ENCODE measurements at regions not wholly inside any gene's neighbourhood (a gene's known extent, or its start where the extent isn't known, plus 50 kb on each side); places are given as distances from the start of the nearest gene placed in this dataset.

DNA sequence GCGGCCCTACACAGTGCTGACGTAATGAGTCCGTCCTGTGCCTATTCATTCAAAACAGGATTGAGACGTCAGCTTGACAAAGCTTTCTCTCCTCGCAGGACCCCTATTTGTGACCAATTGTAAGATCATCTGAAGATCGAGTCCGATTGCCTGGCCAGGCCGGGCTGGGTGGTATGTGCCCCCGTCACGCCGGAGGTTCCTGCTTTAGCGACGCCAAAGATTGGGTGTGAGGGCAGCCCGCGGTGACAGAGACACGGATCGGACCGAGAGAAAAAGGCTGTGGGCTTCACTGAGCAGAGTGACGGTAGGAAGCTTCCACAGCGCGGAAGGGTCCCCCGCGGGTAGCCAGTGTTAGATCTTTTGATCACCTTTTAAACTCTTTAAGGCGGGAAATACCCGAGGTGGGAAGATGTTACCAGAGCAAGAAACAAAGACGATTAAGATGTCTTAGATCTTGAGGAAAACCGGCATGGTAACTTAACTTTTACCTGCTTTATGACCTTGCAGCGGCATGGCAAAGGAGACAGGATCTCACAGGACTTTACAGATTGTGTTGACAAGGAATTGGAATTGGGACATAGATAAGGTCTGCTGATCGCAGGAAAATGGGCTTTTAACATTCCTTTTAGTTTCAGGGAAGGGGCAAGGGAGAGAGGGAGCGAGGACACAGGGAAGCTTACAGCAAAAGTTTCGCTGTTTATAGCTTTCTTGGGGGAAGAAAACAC, 220.0 kb downstream of the METTL4 start:
- Histone ChIP-seq H3K4me3 (ENCODE audit: insufficient read depth, low read depth, low read length) (no peak overlapping the region), H4K20me1 (ENCODE audit: insufficient read depth, low read length) (no peaks in the 10 kb centered on the region), H3K4me1 (ENCODE audit: insufficient read depth, low read length) (no peaks in the 10 kb centered on the region), H3K9me3 (ENCODE audit: insufficient read depth, low read depth, low read length) (no peaks in the 10 kb centered on the region), H3K27me3 (ENCODE audit: insufficient read depth, low read length) (no peaks in the 10 kb centered on the region), H3K9ac (ENCODE audit: low read length) (no peak overlapping the region), H3K79me2 (ENCODE audit: insufficient read depth, low read length) (no peaks in the 10 kb centered on the region), H3K4me2 (ENCODE audit: low read length) (peak overlapping the region; percentile 24), H3K27ac (ENCODE audit: low read depth, low read length) (no peak overlapping the region), H3K36me3 (ENCODE audit: insufficient read depth, low read length) (no peaks in the 10 kb centered on the region), H2AFZ (ENCODE audit: low read depth, low read length) (no peak overlapping the region)
- Mint-ChIP-seq H3K36me3 (ENCODE audit: low read depth, unreplicated experiment) (no peaks in the 10 kb centered on the region), H3K4me1 (ENCODE audit: low read depth, unreplicated experiment) (no peaks in the 10 kb centered on the region), H3K27ac (ENCODE audit: unreplicated experiment) (no peak overlapping the region), H3K27me3 (ENCODE audit: low read depth, unreplicated experiment) (no peaks in the 10 kb centered on the region), H3K9me3 (ENCODE audit: unreplicated experiment) (peaks cover 6% of the 10 kb centered on the region), H3K4me3 (ENCODE audit: unreplicated experiment) (no peak overlapping the region)
- FAIRE-seq (no peak), DNase-seq (ENCODE audit: low read depth) (no peak)
- TF ChIP-seq, protein P1, sequence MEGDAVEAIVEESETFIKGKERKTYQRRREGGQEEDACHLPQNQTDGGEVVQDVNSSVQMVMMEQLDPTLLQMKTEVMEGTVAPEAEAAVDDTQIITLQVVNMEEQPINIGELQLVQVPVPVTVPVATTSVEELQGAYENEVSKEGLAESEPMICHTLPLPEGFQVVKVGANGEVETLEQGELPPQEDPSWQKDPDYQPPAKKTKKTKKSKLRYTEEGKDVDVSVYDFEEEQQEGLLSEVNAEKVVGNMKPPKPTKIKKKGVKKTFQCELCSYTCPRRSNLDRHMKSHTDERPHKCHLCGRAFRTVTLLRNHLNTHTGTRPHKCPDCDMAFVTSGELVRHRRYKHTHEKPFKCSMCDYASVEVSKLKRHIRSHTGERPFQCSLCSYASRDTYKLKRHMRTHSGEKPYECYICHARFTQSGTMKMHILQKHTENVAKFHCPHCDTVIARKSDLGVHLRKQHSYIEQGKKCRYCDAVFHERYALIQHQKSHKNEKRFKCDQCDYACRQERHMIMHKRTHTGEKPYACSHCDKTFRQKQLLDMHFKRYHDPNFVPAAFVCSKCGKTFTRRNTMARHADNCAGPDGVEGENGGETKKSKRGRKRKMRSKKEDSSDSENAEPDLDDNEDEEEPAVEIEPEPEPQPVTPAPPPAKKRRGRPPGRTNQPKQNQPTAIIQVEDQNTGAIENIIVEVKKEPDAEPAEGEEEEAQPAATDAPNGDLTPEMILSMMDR (IDR thresholded peaks at IDR 0.05; ENCODE audit: insufficient read depth, low read depth, low read length) = no peak
- TF ChIP-seq EZH2 (IDR thresholded peaks at IDR 0.05; ENCODE audit: insufficient read depth, low read length) = no peak

DNA sequence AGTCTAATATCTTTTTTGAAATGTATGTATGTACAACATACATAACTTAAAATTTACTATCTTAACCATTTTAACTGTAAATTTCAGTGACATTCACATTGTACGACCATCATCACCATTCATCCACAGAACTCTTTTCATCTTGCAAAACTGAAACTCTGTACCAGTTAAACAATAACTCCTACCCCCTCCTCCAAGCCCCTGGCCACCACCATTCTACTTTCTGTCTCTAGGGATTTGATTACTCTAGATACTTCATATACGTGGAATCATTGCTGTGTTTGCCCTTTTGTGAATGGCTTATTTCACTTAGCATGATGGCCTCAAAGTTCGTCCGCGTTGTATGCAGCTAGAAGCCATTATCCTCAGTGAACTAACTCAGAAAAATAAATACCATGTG, 217.0 kb downstream of the METTL4 start:
- FAIRE-seq (no peak), DNase-seq (ENCODE audit: low read depth) (no peak)
- no peaks in the 10 kb centered on the region for H3K9me3 ChIP-seq (ENCODE audit: insufficient read depth, low read depth, low read length)
- H4K20me1 ChIP-seq (ENCODE audit: insufficient read depth, low read length) = no peaks in the 10 kb centered on the region
- H3K27ac Mint-ChIP-seq (ENCODE audit: unreplicated experiment) = no peak overlapping the region
- peaks cover 3% of the 10 kb centered on the region for H3K4me1 Mint-ChIP-seq (ENCODE audit: low read depth, unreplicated experiment)
- H3K4me3 ChIP-seq (ENCODE audit: insufficient read depth, low read depth, low read length) = no peak overlapping the region
- H3K36me3 Mint-ChIP-seq (ENCODE audit: low read depth, unreplicated experiment) = no peaks in the 10 kb centered on the region
- no peaks in the 10 kb centered on the region for H3K27me3 Mint-ChIP-seq (ENCODE audit: low read depth, unreplicated experiment)
- H3K9ac ChIP-seq (ENCODE audit: low read length) = no peak overlapping the region
- H3K4me2 ChIP-seq (ENCODE audit: low read length) = no peak overlapping the region
- no peaks in the 10 kb centered on the region for H3K36me3 ChIP-seq (ENCODE audit: insufficient read depth, low read length)
- no peak overlapping the region for H3K4me3 Mint-ChIP-seq (ENCODE audit: unreplicated experiment)
- H3K27ac ChIP-seq (ENCODE audit: low read depth, low read length) = no peak overlapping the region
- no peaks in the 10 kb centered on the region for H3K4me1 ChIP-seq (ENCODE audit: insufficient read depth, low read length)
- H3K27me3 ChIP-seq (ENCODE audit: insufficient read depth, low read length) = no peaks in the 10 kb centered on the region
- H3K9me3 Mint-ChIP-seq (ENCODE audit: unreplicated experiment) = peaks cover 6% of the 10 kb centered on the region
- H3K79me2 ChIP-seq (ENCODE audit: insufficient read depth, low read length) = no peaks in the 10 kb centered on the region
- TF ChIP-seq, protein P1 (IDR thresholded peaks at IDR 0.05; ENCODE audit: insufficient read depth, low read depth, low read length) = no peak
- no peak for TF ChIP-seq EZH2 (IDR thresholded peaks at IDR 0.05; ENCODE audit: insufficient read depth, low read length)
- H2AFZ ChIP-seq (ENCODE audit: low read depth, low read length) = no peak overlapping the region

DNA sequence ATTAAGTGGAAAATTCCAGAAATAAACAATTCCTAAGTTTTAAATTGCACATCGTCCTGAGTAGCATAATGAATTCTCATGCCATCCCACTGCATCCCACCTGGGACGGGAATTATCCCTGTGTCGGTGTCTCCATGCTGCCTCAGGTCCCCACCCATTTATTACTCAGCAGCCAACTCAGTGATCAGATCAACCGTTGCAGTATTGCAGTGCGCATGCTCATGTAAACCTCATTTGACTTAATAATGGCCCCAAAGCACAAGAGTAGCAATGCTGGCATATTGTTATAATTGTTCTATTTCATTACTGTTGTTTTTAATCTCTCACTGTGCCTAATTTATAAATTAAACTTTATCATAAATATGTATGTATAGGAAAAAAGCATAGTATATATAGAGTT, 214.4 kb downstream of the METTL4 start:
- no peaks in the 10 kb centered on the region for H4K20me1 ChIP-seq (ENCODE audit: insufficient read depth, low read length)
- Mint-ChIP-seq H3K36me3 (ENCODE audit: low read depth, unreplicated experiment) (no peaks in the 10 kb centered on the region), H3K4me1 (ENCODE audit: low read depth, unreplicated experiment) (peaks cover 3% of the 10 kb centered on the region), H3K4me3 (ENCODE audit: unreplicated experiment) (no peak overlapping the region), H3K27ac (ENCODE audit: unreplicated experiment) (peak overlapping the region; percentile 68), H3K27me3 (ENCODE audit: low read depth, unreplicated experiment) (no peaks in the 10 kb centered on the region), H3K9me3 (ENCODE audit: unreplicated experiment) (no peaks in the 10 kb centered on the region)
- FAIRE-seq (no peak), DNase-seq (ENCODE audit: low read depth) (no peak)
- no peak overlapping the region for H2AFZ ChIP-seq (ENCODE audit: low read depth, low read length)
- no peaks in the 10 kb centered on the region for H3K9me3 ChIP-seq (ENCODE audit: insufficient read depth, low read depth, low read length)
- H3K4me2 ChIP-seq (ENCODE audit: low read length) = no peak overlapping the region
- no peaks in the 10 kb centered on the region for H3K79me2 ChIP-seq (ENCODE audit: insufficient read depth, low read length)
- H3K27me3 ChIP-seq (ENCODE audit: insufficient read depth, low read length) = no peaks in the 10 kb centered on the region
- H3K9ac ChIP-seq (ENCODE audit: low read length) = no peak overlapping the region
- H3K27ac ChIP-seq (ENCODE audit: low read depth, low read length) = no peak overlapping the region
- no peaks in the 10 kb centered on the region for H3K4me1 ChIP-seq (ENCODE audit: insufficient read depth, low read length)
- no peak overlapping the region for H3K4me3 ChIP-seq (ENCODE audit: insufficient read depth, low read depth, low read length)
- TF ChIP-seq, protein P1 (IDR thresholded peaks at IDR 0.05; ENCODE audit: insufficient read depth, low read depth, low read length) = no peak
- no peak for TF ChIP-seq EZH2 (IDR thresholded peaks at IDR 0.05; ENCODE audit: insufficient read depth, low read length)
- no peaks in the 10 kb centered on the region for H3K36me3 ChIP-seq (ENCODE audit: insufficient read depth, low read length)

Measured in astrocyte (in vitro differentiated cells and primary cell).